Activated T-helper 17 cell treated with anti-CD3 and anti-CD28 coated beads, Interleukin-2, amount 50 U/mL, for 72 hours (primary cell): ENCODE measurements at regions not wholly inside any gene's neighbourhood (a gene's known extent, or its start where the extent isn't known, plus 50 kb on each side); places are given as distances from the start of the nearest gene placed in this dataset.

ENCODE experiments used
- ATAC-seq: fragments of 150-1000 bp; cut with Tn5 transposase; replicated peaks from 2 replicates; pipeline ENCODE4 v1.10.0; 2021; ENCODE audit warnings: mild to moderate bottlenecking, moderate library complexity
- H3K27ac Mint-ChIP-seq: one replicate; pipeline ENCODE4 v1.8.0; 2022; ENCODE audit warnings: mixed read lengths
- H3K27me3 Mint-ChIP-seq: one replicate; pipeline ENCODE4 v1.8.0; 2022; ENCODE audit warnings: mixed read lengths
- H3K36me3 Mint-ChIP-seq: one replicate; pipeline ENCODE4 v1.8.0; 2022; ENCODE audit warnings: low read depth, mild to moderate bottlenecking, mixed read lengths
- H3K4me1 Mint-ChIP-seq: one replicate; pipeline ENCODE4 v1.8.0; 2022; ENCODE audit warnings: mixed read lengths
- H3K4me3 Mint-ChIP-seq: one replicate; pipeline ENCODE4 v1.8.0; 2022; ENCODE audit warnings: mild to moderate bottlenecking, mixed read lengths
- H3K9me3 Mint-ChIP-seq: one replicate; pipeline ENCODE4 v1.8.0; 2022; ENCODE audit warnings: mixed read lengths

DNA sequence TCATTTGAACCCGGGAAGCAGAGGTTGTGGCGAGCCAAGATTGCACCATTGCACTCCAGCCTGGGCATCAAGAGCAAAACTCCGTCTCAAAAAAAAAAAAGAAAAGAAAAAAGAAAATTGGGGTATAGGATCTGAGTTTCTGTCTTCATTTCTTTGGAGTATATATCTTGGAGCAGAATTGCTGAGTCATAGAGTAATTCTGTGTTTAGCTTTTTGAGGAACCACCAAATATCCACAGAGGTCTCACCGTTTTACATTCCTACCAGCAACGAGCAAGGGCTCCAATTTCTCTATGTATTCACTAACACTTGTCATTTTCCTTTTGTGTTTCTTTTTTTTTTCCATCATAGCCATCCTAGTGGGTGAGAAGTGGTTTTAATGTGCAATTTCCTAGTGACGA lies 87.6 kb upstream of the TEX51 start:
- Mint-ChIP-seq H3K27ac (no peak overlapping the region), H3K4me1 (no peaks in the 10 kb centered on the region), H3K4me3 (no peak overlapping the region), H3K27me3 (peaks cover 34% of the 10 kb centered on the region), H3K9me3 (no peaks in the 10 kb centered on the region), H3K36me3 (no peaks in the 10 kb centered on the region)
- ATAC-seq, result no peak

DNA sequence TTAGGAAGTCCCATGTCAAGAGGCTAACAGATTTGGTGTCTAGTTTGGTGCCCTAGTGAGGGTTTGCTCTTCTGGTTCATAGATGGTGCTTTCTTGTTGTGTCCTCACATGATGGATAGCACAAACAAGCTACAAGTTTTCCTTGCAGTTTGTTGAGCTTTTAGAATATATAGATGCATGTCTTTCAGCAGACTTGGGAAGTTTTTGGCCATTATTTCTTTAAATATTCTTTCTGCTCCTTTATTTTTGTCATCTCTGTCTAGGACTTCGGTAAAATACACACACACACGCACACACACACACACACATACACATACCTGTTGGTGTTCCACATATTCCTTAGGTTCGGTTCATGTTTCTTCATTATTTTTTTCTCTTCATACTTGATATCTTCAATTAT lies 81.5 kb upstream of the TEX51 start:
- Mint-ChIP-seq H3K36me3 (no peaks in the 10 kb centered on the region), H3K4me1 (no peaks in the 10 kb centered on the region), H3K4me3 (no peak overlapping the region), H3K9me3 (no peaks in the 10 kb centered on the region), H3K27me3 (peaks cover 61% of the 10 kb centered on the region), H3K27ac (no peak overlapping the region)
- ATAC-seq, result no peak

DNA sequence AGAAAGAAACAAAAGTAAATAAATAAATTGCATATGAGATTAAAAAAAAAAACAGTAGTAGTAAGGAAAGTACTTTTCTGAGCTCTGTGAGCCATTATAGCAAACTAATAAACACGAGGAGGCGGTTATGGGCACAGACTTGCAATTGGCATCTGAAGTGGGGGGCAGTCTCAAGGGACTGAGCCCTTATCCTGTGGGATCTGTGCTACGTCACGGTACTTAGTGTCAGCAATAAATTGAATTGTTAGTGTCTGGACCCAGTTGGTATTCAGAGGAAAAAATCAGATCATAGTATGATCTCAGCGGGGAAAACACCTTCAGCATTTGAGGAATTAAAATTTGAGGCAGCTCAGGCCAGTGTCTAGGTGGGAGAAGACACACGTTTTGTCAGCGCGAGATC lies 76.6 kb upstream of the TEX51 start:
- Mint-ChIP-seq H3K27me3 (peaks cover 44% of the 10 kb centered on the region), H3K36me3 (no peaks in the 10 kb centered on the region), H3K9me3 (no peaks in the 10 kb centered on the region), H3K27ac (no peak overlapping the region), H3K4me3 (no peak overlapping the region), H3K4me1 (no peaks in the 10 kb centered on the region)
- ATAC-seq, result no peak

DNA sequence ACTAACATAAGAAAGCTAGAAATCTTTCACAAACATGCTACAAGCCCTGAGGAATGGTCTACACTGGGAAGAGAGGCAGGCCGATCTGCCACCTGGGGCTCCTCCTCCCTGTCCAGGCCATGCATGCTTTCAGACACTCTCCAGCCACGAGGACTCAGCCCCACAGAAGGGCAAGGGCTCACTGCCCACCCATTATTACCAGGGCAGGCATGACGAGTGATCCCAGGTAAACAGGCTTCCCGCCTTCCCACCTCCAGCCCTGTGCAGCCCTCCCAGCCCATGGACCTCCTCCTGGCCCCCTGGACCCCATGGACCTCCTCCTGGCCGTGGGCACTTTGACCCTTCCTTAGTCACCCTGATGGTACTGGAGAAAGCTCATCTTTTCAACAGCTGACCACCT lies 75.8 kb upstream of the TEX51 start:
- Mint-ChIP-seq H3K27ac (no peak overlapping the region), H3K27me3 (peaks cover 39% of the 10 kb centered on the region), H3K9me3 (no peaks in the 10 kb centered on the region), H3K4me1 (no peaks in the 10 kb centered on the region), H3K36me3 (no peaks in the 10 kb centered on the region), H3K4me3 (no peak overlapping the region)
- no peak for ATAC-seq

DNA sequence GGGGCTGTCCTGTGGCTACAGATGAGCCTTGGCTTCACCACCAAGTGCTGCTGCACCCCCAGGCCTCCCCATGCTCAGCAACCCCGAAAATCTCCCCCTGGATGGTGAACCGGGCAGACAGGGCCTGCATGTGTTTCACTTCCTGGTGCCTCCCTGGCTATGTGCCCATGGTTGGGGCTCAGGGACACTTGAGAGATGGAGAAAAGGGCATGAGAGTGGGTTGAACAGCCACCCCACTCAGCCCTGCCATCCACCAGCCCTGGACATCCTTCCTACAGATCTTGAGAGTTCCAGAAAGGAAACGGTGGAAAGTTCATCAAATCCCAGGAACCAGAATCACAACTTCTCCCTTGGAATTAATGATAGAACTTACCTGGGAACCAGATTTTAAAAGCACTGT lies 74.7 kb upstream of the TEX51 start:
- Mint-ChIP-seq H3K4me1 (no peaks in the 10 kb centered on the region), H3K36me3 (no peaks in the 10 kb centered on the region), H3K9me3 (no peaks in the 10 kb centered on the region), H3K27ac (no peak overlapping the region), H3K27me3 (peaks cover 32% of the 10 kb centered on the region), H3K4me3 (no peak overlapping the region)
- ATAC-seq, result no peak

DNA sequence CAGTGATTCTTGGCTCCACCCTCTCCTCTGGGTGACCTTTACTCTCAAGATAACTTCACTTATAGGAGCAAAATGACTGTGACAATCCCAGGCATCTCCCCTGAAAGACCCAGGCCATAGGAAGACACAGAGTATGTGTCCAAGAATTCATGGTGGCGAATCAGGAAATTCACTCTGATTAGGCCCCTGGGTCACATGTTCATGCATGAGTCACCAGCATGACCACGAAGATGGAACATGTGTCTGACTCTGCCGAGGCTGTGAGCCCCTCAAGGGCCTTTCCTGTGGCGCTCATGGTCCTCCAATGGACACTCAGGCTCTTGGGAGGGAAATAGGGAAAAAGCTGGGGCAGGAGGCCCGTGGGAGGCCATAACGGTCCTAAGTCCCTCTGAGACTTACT lies 74.0 kb upstream of the TEX51 start:
- peaks cover 32% of the 10 kb centered on the region for H3K27me3 Mint-ChIP-seq
- no peaks in the 10 kb centered on the region for H3K9me3 Mint-ChIP-seq
- H3K27ac Mint-ChIP-seq, result no peak overlapping the region
- H3K4me3 Mint-ChIP-seq, result no peak overlapping the region
- no peaks in the 10 kb centered on the region for H3K36me3 Mint-ChIP-seq
- ATAC-seq, result no peak
- H3K4me1 Mint-ChIP-seq, result no peaks in the 10 kb centered on the region

DNA sequence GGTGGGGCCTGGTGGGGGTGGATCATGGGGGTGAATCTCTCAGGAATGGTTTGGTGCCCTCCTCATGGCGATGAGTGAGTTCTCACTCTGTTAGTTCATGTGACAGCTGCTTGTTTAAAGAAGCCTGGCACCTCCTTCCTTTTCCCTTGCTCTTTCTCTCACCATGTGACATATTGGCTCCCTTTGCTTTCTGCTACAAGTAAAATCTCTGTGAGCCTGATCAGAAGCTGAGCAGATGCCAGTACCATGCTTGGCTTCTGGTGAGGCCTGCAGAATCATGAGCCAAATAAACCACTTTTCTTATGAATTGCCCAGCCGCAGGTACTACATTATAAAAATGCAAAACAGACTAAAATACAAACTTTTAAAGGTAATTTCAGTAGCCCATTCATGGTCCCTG lies 73.4 kb upstream of the TEX51 start:
- Mint-ChIP-seq H3K36me3 (no peaks in the 10 kb centered on the region), H3K27ac (no peak overlapping the region), H3K4me3 (no peak overlapping the region), H3K27me3 (peaks cover 27% of the 10 kb centered on the region), H3K9me3 (no peaks in the 10 kb centered on the region), H3K4me1 (no peaks in the 10 kb centered on the region)
- ATAC-seq, result no peak

DNA sequence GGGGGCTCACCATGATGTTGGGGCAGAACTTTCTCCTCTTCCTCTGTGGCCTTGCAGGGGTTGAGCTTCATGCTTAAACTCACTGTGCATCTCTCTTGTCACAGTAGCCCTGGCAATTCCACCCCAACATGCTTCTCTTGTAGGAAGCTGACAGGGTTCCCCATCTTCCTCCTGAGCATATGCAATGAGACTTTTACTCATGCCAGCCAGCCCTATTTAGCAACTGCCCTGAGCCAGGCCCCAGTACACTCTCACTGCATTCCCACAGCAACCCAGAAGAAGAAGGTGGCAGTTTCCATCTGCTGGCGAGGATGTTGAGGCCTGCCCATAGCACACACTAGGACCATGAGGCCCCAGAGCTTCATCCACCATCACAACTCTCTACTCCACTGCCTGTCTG lies 72.2 kb upstream of the TEX51 start:
- ATAC-seq, result no peak
- Mint-ChIP-seq H3K4me3 (no peak overlapping the region), H3K36me3 (no peaks in the 10 kb centered on the region), H3K4me1 (no peaks in the 10 kb centered on the region), H3K27me3 (peaks cover 16% of the 10 kb centered on the region), H3K27ac (no peak overlapping the region), H3K9me3 (no peaks in the 10 kb centered on the region)

DNA sequence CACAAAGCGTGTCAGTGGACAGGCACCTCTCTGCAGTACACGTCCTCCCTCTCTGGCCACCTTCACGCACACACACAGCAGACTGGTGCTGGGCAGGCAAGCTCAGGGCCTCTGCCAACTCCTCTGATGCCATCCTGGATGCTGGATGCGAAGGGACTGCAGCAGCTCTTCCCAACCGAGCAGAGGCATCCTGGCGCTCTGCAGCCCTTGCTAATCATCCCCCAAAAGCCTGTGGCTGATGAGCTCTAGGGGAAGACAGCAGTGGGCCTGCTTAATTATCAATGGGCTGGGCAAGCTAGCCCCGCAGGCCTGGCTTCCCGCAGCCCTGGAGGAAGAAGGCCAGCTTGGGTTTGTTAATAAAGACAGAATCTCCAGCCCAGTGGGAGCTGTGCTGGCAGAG lies 71.3 kb upstream of the TEX51 start:
- H3K27ac Mint-ChIP-seq, result no peak overlapping the region
- H3K4me1 Mint-ChIP-seq, result no peaks in the 10 kb centered on the region
- H3K4me3 Mint-ChIP-seq, result no peak overlapping the region
- no peaks in the 10 kb centered on the region for H3K36me3 Mint-ChIP-seq
- peaks cover 15% of the 10 kb centered on the region for H3K27me3 Mint-ChIP-seq
- ATAC-seq, result no peak
- no peaks in the 10 kb centered on the region for H3K9me3 Mint-ChIP-seq

DNA sequence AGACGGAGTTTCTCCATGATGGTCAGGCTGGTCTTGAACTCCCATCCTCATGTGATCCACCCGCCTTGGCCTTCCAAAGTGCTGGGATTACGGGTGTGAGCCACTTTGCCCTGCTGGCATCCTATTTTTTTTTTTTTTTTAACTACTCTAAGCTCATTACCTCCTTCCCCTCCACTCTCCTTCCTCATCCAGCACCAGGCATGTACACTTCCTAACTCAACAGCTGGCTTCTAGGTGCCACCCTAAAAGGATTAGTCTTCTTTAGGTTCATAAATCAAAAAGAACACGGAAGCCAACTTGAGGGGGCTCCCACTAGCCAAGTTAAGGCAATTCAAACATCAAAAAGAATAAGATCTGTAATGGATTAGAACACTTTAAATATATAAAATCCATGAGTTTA lies 70.6 kb upstream of the TEX51 start:
- H3K27me3 Mint-ChIP-seq, result peaks cover 14% of the 10 kb centered on the region
- no peak overlapping the region for H3K27ac Mint-ChIP-seq
- no peaks in the 10 kb centered on the region for H3K36me3 Mint-ChIP-seq
- H3K4me1 Mint-ChIP-seq, result no peaks in the 10 kb centered on the region
- no peaks in the 10 kb centered on the region for H3K9me3 Mint-ChIP-seq
- no peak overlapping the region for H3K4me3 Mint-ChIP-seq
- ATAC-seq, result no peak

DNA sequence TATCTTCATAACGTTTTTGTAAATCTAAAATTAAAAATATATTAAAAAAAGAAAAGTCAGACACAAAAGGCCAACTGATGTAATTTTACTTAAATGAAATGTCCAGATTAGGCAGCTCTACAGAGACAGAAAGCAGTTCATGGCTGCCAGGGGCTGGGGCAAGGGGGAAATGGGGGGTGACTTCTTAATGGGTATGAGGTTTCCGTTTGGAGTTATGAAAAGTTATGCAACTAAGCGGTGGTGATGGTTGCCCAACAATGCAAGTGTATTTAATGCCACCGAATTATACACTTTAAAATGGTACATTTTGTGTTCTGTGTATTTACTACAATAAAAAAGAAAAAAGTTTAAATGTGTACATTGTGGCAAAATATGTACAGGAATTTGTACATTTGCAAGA lies 70.2 kb upstream of the TEX51 start:
- Mint-ChIP-seq H3K4me1 (no peaks in the 10 kb centered on the region), H3K4me3 (no peak overlapping the region), H3K27ac (no peak overlapping the region), H3K27me3 (peaks cover 10% of the 10 kb centered on the region), H3K9me3 (no peaks in the 10 kb centered on the region), H3K36me3 (no peaks in the 10 kb centered on the region)
- ATAC-seq, result no peak

DNA sequence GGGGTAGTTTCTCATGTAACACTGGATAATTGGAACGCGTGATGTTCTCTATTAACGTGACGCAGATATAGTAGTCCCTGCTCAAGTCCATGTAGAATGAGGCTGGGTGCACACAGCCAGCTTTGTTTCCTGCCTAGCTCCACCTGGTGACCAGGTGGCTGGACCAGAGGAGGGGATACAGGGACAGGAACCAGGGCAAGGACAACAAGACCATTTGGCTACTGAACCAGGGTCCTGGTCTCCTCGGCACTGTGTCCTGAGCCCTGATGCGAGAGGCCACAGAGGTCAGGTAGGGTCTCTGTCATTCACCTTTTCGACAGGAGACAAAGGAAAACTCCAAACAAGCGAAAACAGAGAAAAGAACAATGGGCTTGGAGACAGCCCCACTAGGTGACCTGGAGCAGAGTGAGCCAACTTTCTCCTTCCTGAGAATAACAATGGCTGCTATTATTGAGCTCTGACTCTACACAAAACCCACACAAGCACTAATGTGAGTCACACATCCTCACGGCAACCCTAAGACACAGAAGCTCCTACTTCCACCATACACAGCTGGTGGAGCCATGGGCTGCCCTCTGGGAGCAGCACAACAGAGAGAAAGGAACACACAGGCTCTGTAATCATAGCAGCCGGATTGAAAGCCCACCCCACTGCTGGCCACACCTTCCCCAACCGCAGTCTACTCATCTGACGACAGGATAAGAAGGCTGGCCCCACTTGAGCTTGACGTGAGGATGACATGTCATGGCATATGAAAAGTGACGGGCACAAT lies 67.3 kb upstream of the TEX51 start:
- H3K36me3 Mint-ChIP-seq, result no peaks in the 10 kb centered on the region
- no peak for ATAC-seq
- H3K4me1 Mint-ChIP-seq, result no peaks in the 10 kb centered on the region
- H3K9me3 Mint-ChIP-seq, result no peaks in the 10 kb centered on the region
- peaks cover 10% of the 10 kb centered on the region for H3K27me3 Mint-ChIP-seq
- no peak overlapping the region for H3K4me3 Mint-ChIP-seq
- no peak overlapping the region for H3K27ac Mint-ChIP-seq

DNA sequence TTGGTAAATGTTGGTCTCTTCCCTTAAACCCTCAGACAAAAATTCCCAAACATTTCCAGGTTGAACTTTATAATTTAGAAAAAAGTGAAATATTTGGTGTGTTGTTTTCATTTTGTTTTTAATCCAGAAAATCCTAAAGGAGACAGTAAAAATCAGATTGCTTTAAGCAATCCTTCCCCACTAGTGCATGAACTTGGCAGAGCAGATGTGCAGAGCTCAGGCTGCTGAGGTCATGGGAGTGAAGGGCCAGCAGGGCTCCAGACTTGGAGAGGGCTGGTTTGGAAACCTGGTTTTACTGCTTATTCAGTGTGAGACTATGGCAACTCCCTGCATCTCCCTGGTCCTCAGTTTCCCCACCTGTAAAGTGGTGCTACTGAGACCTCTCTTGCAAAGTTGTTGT lies 66.7 kb upstream of the TEX51 start:
- H3K9me3 Mint-ChIP-seq, result no peaks in the 10 kb centered on the region
- H3K4me3 Mint-ChIP-seq, result no peak overlapping the region
- no peaks in the 10 kb centered on the region for H3K36me3 Mint-ChIP-seq

DNA sequence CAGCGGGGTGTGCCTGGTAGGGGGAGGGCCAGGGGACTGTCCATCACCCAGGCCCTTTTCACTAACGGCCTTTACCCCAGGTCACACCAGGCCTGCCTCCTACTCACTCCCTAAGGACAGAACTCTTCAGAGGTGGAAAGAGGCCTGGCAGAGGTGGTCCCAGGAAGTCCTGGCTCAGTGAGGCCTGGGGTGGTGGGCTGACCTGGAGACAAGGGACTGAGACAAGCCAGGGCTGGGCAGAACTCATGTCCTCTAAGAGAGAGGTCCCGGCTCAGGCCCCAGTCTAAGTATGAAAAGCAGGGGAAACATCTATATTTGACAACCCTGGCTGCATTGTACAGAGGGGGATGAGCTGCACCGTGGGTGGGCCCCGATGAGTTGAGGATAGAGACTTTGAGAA lies 65.9 kb upstream of the TEX51 start:
- H3K27me3 Mint-ChIP-seq, result peaks cover 4% of the 10 kb centered on the region
- H3K27ac Mint-ChIP-seq, result no peak overlapping the region
- no peaks in the 10 kb centered on the region for H3K36me3 Mint-ChIP-seq
- no peak for ATAC-seq
- no peaks in the 10 kb centered on the region for H3K9me3 Mint-ChIP-seq
- H3K4me1 Mint-ChIP-seq, result no peaks in the 10 kb centered on the region
- no peak overlapping the region for H3K4me3 Mint-ChIP-seq

More for the DNA sequence above, 66.7 kb upstream of the TEX51 start:
- Mint-ChIP-seq H3K4me1 (no peaks in the 10 kb centered on the region), H3K27ac (no peak overlapping the region), H3K27me3 (peaks cover 9% of the 10 kb centered on the region)
- no peak for ATAC-seq

DNA sequence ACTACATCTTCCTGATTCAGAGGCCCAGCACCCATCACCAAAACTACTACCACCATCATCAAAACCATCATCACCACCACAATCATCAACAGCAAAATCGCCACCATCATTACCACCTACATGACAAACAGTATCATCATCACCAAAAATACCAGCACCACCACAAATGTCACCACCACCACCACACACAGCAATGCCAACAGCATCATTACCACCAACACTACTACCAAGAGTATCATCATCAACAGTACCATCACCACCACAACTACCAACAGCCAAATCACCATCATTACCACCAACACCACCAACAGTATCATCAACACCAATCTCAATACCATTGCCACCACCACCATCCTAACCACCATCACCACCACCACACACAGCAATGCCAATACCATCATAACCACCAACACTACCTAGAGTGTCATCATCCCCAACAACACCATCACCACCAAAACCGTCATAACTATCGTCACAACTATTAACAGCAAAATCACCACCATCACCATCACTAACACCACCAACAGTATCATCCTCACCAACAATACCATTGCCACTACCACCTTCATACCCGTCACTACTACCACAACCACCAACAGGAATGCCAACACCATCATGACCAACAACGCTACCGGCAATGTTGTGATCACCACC lies 64.6 kb upstream of the TEX51 start:
- H3K36me3 Mint-ChIP-seq, result no peaks in the 10 kb centered on the region
- H3K27ac Mint-ChIP-seq, result no peak overlapping the region
- H3K4me3 Mint-ChIP-seq, result no peak overlapping the region
- H3K4me1 Mint-ChIP-seq, result no peaks in the 10 kb centered on the region
- no peak for ATAC-seq
- H3K27me3 Mint-ChIP-seq, result peaks cover 8% of the 10 kb centered on the region
- H3K9me3 Mint-ChIP-seq, result no peaks in the 10 kb centered on the region
